Thoracic aorta (tissue), 2 donors: ENCODE measurements at regions not wholly inside any gene's neighbourhood (a gene's known extent, or its start where the extent isn't known, plus 50 kb on each side); places are given as distances from the start of the nearest gene placed in this dataset.

ENCODE experiments used
- ATAC-seq: fragments of 150-250 bp; one replicate; pipeline ENCODE4 v1.8.0; 2017; ENCODE audit warnings: low read depth; ENCODE audit not compliant: insufficient number of reproducible peaks, low FRiP score
- DNase-seq: peaks from one replicate; pipeline ENCODE4 v3.0.0-alpha.2; 2020; ENCODE audit warnings: low spot score
- H3K27ac ChIP-seq, 2 donors: fragments of 200-600 bp; sonication (generic); 1 replicate in 1 of 2; 2 replicates in 1 of 2; pipeline ENCODE4 v1.5.1; 2016; ENCODE audit warnings: mild to moderate bottlenecking in 2 of 2, moderate library complexity in 2 of 2
- H3K27me3 ChIP-seq: fragments of 200-600 bp; sonication (generic); replicated peaks from 2 replicates; pipeline ENCODE4 v1.6.0; 2016; ENCODE audit warnings: mild to moderate bottlenecking; ENCODE audit not compliant: insufficient read depth
- H3K36me3 ChIP-seq: fragments of 200-600 bp; sonication (generic); one replicate; pipeline ENCODE4 v1.5.1; 2016
- H3K4me1 ChIP-seq, 2 donors: fragments of 200-600 bp; sonication (generic); 1 replicate in 1 of 2; 2 replicates in 1 of 2; pipeline versions ENCODE4 v1.5.1 to v1.6.0; 2016; ENCODE audit warnings: low read depth in 2 of 2, mild to moderate bottlenecking in 1 of 2; ENCODE audit not compliant: control insufficient read depth in 1 of 2
- H3K4me3 ChIP-seq: fragments of 200-600 bp; sonication (generic); 2 replicates; pipeline ENCODE4 v1.5.1; 2016; ENCODE audit warnings: mild to moderate bottlenecking
- H3K9me3 ChIP-seq: fragments of 200-600 bp; sonication (generic); 2 replicates; pipeline ENCODE4 v1.5.1; 2016
- CTCF ChIP-seq: fragments of 200-600 bp; sonication (generic); IDR thresholded peaks from one replicate; pipeline ENCODE4 v1.5.1; 2019; ENCODE audit warnings: antibody characterized with exemption

DNA sequence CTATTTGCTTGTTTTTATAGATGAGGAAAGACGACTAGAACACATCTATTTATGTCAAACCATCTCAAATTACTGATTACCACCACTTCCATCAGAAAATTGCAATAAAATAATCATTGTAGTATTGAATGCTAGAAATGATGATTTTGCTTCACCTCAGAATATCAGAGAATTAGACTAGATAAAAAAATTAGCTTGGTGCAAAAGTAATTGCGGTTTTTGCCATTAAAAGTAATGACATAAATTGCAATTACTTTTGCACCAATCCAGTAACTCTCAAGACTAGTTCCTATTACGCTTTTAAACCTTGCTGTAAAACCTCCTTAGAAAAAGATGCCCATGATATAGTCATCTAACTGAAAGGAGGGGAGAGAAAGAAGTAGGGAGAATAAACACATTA is 556.7 kb upstream of the GRIN3A start:
- no peaks in the 10 kb centered on the region for H3K36me3 ChIP-seq
- no peak for DNase-seq
- no peaks in the 10 kb centered on the region for H3K9me3 ChIP-seq
- no peak overlapping the region for H3K27ac ChIP-seq
- no peak for ATAC-seq
- H3K4me1 ChIP-seq, result no peaks in the 10 kb centered on the region
- TF ChIP-seq CTCF, result no peak
- H3K4me3 ChIP-seq, result no peak overlapping the region
- H3K27me3 ChIP-seq, result no peaks in the 10 kb centered on the region

DNA sequence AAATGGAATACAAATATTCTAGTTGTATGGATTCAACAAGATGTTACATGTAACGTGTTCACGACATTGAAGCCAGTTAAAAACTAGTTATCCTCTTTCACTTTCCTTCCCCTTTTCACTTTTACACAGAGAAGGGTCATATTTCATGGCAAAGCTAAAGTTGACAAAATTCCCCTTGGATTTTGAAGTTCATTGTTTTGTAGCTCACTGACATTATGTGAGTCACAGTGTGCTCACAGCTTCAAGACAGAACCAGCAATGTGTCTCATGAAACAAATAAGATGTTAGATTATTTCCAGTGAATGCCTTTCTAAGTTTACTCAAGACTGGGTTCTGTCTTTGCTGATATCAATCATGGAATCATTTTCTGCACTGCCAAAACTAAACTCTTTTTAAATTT is 535.5 kb upstream of the GRIN3A start:
- Histone ChIP-seq H3K4me3 (no peak overlapping the region), H3K27me3 (no peaks in the 10 kb centered on the region), H3K4me1 (no peaks in the 10 kb centered on the region), H3K9me3 (no peaks in the 10 kb centered on the region), H3K36me3 (no peaks in the 10 kb centered on the region), H3K27ac (no peak overlapping the region)
- no peak for DNase-seq
- no peak for TF ChIP-seq CTCF
- ATAC-seq, result no peak

GRCh38 chr9:102253099-102253498 is 514.7 kb upstream of the GRIN3A start:
- DNase-seq (no peak), ATAC-seq (no peak)
- no peaks in the 10 kb centered on the region for H3K36me3 ChIP-seq
- no peaks in the 10 kb centered on the region for H3K27me3 ChIP-seq
- no peak for TF ChIP-seq CTCF
- no peaks in the 10 kb centered on the region for H3K9me3 ChIP-seq
- H3K4me1 ChIP-seq, result no peaks in the 10 kb centered on the region
- H3K4me3 ChIP-seq, result no peak overlapping the region
- H3K27ac ChIP-seq, result no peak overlapping the region

GRCh38 chr9:102244916-102245315 is 506.5 kb upstream of the GRIN3A start:
- no peaks in the 10 kb centered on the region for H3K9me3 ChIP-seq
- H3K4me1 ChIP-seq, result no peaks in the 10 kb centered on the region
- no peaks in the 10 kb centered on the region for H3K27me3 ChIP-seq
- ATAC-seq (no peak), DNase-seq (no peak)
- no peak overlapping the region for H3K27ac ChIP-seq
- H3K36me3 ChIP-seq, result no peaks in the 10 kb centered on the region
- TF ChIP-seq CTCF, result no peak
- H3K4me3 ChIP-seq, result no peak overlapping the region

DNA sequence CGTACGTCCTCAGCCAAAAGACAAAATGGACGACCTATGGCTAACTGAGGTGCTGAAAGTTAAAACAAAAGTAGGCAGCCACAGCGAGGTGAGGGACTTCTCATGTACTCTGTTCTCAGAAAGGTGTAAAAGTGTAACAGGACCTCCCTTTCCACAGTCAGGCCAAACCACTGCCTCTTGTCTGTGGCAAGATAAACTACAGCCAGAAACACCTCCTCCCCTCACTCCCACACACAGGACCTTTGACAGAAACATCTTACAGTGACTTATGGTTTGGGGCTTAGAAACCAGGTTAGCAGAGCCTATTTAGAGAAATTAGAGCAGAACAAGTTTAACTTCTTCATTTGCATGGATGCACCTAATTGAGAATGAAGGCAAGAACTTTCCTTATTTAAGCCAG is 499.1 kb upstream of the GRIN3A start:
- H3K4me3 ChIP-seq, result no peak overlapping the region
- H3K27me3 ChIP-seq, result no peaks in the 10 kb centered on the region
- H3K27ac ChIP-seq, result no peak overlapping the region
- H3K9me3 ChIP-seq, result no peaks in the 10 kb centered on the region
- H3K4me1 ChIP-seq, result no peaks in the 10 kb centered on the region
- H3K36me3 ChIP-seq, result no peaks in the 10 kb centered on the region
- no peak for TF ChIP-seq CTCF
- DNase-seq, result no peak
- no peak for ATAC-seq
